GM12878 (cell line): ENCODE measurements at regions not wholly inside any gene's neighbourhood (a gene's known extent, or its start where the extent isn't known, plus 50 kb on each side); places are given as distances from the start of the nearest gene placed in this dataset.

Source experiments
- CREM ChIP-seq: IDR thresholded peaks from 2 replicates; pipeline ENCODE4 v1.6.1; 2014; ENCODE audit warnings: antibody characterized with exemption, low read depth
- EP300 ChIP-seq, 2 experiments: fragments of 150-350 bp in 1 of 2; IDR thresholded peaks; 2 replicates each; pipeline ENCODE4 v1.6.1; 2011 to 2012; ENCODE audit warnings: low read depth in 2 of 2, low read length in 2 of 2, borderline replicate concordance in 1 of 2, improper control_type of control experiment in 1 of 2, inconsistent platforms in 1 of 2; ENCODE audit not compliant: control insufficient read depth in 1 of 2
- FOS ChIP-seq: IDR thresholded peaks from 3 replicates; pipeline ENCODE4 v1.6.1; 2011; ENCODE audit warnings: borderline replicate concordance; ENCODE audit not compliant: insufficient read length; ENCODE audit errors: extremely low read depth
- POLR2A ChIP-seq: IDR thresholded peaks from 2 replicates; pipeline ENCODE4 v1.6.1; 2011; ENCODE audit warnings: low read depth, mild to moderate bottlenecking, low read length
- REST ChIP-seq: IDR thresholded peaks from 2 replicates; pipeline ENCODE4 v1.6.1; 2012; ENCODE audit warnings: mild to moderate bottlenecking, low read depth, low read length
- SMARCA5 ChIP-seq: fragments of 450-650 bp; IDR thresholded peaks from 2 replicates; pipeline ENCODE4 v1.6.1; 2017; ENCODE audit warnings: mild to moderate bottlenecking
- YY1 ChIP-seq: IDR thresholded peaks from 2 replicates; pipeline ENCODE4 v1.6.1; 2011; ENCODE audit warnings: low read depth, mild to moderate bottlenecking, low read length
- ZNF274 ChIP-seq: IDR thresholded peaks from one replicate; pipeline ENCODE4 v1.8.0; 2011; ENCODE audit not compliant: insufficient read length, insufficient read depth
- TF ChIP-seq, protein P1 (sequence below), 3 experiments: IDR thresholded peaks in 2 of 3; conservative IDR thresholded peaks in 1 of 3; 2 replicates each; pipeline ENCODE4 v1.5.1; 2011; ENCODE audit warnings: low read depth in 3 of 3, low read length in 3 of 3, mild to moderate bottlenecking in 3 of 3, control low read depth in 2 of 3, moderate library complexity in 2 of 3, inconsistent platforms in 1 of 3, mixed read lengths in 1 of 3; ENCODE audit not compliant: control insufficient read depth in 2 of 3, insufficient read depth in 1 of 3; ENCODE audit errors: extremely low read depth in 1 of 3

GRCh38 chr7:81062755-81063154 lies 143.9 kb upstream of the SEMA3C start:
- no peak for TF ChIP-seq FOS
- TF ChIP-seq CREM: no peak
- TF ChIP-seq ZNF274: no peak
- TF ChIP-seq POLR2A: no peak
- TF ChIP-seq, protein P1, sequence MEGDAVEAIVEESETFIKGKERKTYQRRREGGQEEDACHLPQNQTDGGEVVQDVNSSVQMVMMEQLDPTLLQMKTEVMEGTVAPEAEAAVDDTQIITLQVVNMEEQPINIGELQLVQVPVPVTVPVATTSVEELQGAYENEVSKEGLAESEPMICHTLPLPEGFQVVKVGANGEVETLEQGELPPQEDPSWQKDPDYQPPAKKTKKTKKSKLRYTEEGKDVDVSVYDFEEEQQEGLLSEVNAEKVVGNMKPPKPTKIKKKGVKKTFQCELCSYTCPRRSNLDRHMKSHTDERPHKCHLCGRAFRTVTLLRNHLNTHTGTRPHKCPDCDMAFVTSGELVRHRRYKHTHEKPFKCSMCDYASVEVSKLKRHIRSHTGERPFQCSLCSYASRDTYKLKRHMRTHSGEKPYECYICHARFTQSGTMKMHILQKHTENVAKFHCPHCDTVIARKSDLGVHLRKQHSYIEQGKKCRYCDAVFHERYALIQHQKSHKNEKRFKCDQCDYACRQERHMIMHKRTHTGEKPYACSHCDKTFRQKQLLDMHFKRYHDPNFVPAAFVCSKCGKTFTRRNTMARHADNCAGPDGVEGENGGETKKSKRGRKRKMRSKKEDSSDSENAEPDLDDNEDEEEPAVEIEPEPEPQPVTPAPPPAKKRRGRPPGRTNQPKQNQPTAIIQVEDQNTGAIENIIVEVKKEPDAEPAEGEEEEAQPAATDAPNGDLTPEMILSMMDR (IDR thresholded peaks at IDR 0.05 in 2 of 3, conservative IDR thresholded peaks at IDR 0.05 in 1 of 3; ENCODE audit: control insufficient read depth in 2 of 3, extremely low read depth in 1 of 3, insufficient read depth in 1 of 3, low read depth in 3 of 3, low read length in 3 of 3): no peak
- TF ChIP-seq REST: no peak
- no peak for TF ChIP-seq SMARCA5
- no peak for TF ChIP-seq EP300 (IDR thresholded peaks at IDR 0.05; ENCODE audit: borderline replicate concordance in 1 of 2, control insufficient read depth in 1 of 2, low read depth in 2 of 2, low read length in 2 of 2)
- TF ChIP-seq YY1: no peak
